Stimulated activated CD4-positive, alpha-beta T cell treated with anti-CD3 and anti-CD28 coated beads, Interleukin-1b, Interleukin-23, amount 100 ng/mL, for 48 hours (primary cell): ENCODE measurements at regions not wholly inside any gene's neighbourhood (a gene's known extent, or its start where the extent isn't known, plus 50 kb on each side); places are given as distances from the start of the nearest gene placed in this dataset.
"Not testable (repeated sequence)": the region's sequence is repeated elsewhere in the genome, so short reads cannot be mapped to it uniquely, and the experiment has no call there.

Experiments
- DNase-seq: peaks from one replicate; pipeline ENCODE4 v3.0.0-alpha.2; 2020

- DNase-seq: not testable (repeated sequence)
Measured at GRCh38 chrX:40788698-40789097, 53.4 kb upstream of the MED14 start.

GRCh38 chrX:40792433-40792832 lies 57.1 kb upstream of the MED14 start:
- no peak for DNase-seq

GRCh38 chrX:40794829-40795130 lies 59.4 kb upstream of the MED14 start:
- not testable (repeated sequence) for DNase-seq

GRCh38 chrX:40799745-40800144 lies 64.4 kb upstream of the MED14 start:
- DNase-seq: not testable (repeated sequence)

- no peak for DNase-seq
Measured at GRCh38 chrX:40805404-40805803, 70.1 kb upstream of the MED14 start.

- no peak for DNase-seq
Measured at GRCh38 chrX:40806513-40807220, 71.3 kb upstream of the MED14 start.

- no peak for DNase-seq
Measured at GRCh38 chrX:40807384-40807783, 72.0 kb upstream of the MED14 start.

GRCh38 chrX:40808203-40808602 lies 72.9 kb upstream of the MED14 start:
- DNase-seq: no peak

GRCh38 chrX:40809210-40809609 lies 73.9 kb upstream of the MED14 start:
- DNase-seq: no peak

GRCh38 chrX:40815045-40815444 lies 79.7 kb upstream of the MED14 start:
- not testable (repeated sequence) for DNase-seq

GRCh38 chrX:40816906-40817305 lies 81.6 kb upstream of the MED14 start:
- DNase-seq: no peak

- DNase-seq: no peak
Measured at GRCh38 chrX:40818236-40818635, 82.9 kb upstream of the MED14 start.

GRCh38 chrX:40821780-40822179 lies 86.4 kb upstream of the MED14 start:
- DNase-seq: no peak

GRCh38 chrX:40827331-40827730 lies 92.0 kb upstream of the MED14 start:
- DNase-seq: no peak

GRCh38 chrX:40831750-40832149 lies 96.4 kb upstream of the MED14 start:
- no peak for DNase-seq

GRCh38 chrX:40832723-40833122 lies 97.4 kb upstream of the MED14 start:
- DNase-seq: no peak

- no peak for DNase-seq
Measured at GRCh38 chrX:40834225-40834624, 98.9 kb upstream of the MED14 start.

GRCh38 chrX:40835526-40835925 lies 100.2 kb upstream of the MED14 start:
- DNase-seq: no peak

- no peak for DNase-seq
Measured at GRCh38 chrX:40843643-40844042, 108.3 kb upstream of the MED14 start.

- DNase-seq: no peak
Measured at GRCh38 chrX:40844471-40844870, 109.1 kb upstream of the MED14 start.

- no peak for DNase-seq
Measured at GRCh38 chrX:40845331-40845911, 110.1 kb upstream of the MED14 start.

- no peak for DNase-seq
Measured at GRCh38 chrX:40849906-40850823, 114.8 kb upstream of the MED14 start.

- DNase-seq: no peak
Measured at GRCh38 chrX:40852586-40852985, 117.2 kb upstream of the MED14 start.
